ENCODE measurements at regions not wholly inside any gene's neighbourhood (a gene's known extent, or its start where the extent isn't known, plus 50 kb on each side); places are given as distances from the start of the nearest gene placed in this dataset.

DNA sequence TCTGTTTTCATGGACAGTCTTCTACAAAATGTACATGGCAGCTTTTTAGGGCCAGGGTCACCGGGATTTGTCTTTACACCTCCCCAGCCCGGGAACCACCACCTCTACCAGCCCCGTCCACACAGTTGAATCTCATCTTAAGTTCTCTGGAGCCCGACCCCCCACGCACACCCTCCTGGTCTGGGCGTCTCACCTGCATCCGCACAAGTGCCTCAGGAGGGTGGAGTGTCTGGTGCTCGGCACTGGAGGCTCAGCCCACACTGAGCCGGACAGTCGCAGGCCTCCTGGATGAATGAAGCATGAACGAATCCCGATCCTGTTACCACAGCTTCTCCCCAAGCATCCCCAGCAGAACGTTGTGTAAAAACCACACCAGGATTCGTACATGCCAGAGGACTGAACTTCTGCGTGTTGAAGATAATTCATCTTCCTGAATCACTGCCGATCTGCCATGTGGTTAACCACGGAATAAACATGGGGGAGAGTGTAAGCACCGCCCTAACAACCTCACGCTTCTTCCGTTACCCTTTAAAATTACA is 162.0 kb downstream of the RTP5 start:
- no peaks in the 10 kb centered on the region for H3K9me2 ChIP-seq (replicated peaks; ENCODE audit: insufficient read depth, low read length)
- H3K36me3 ChIP-seq (ENCODE audit: low read length) = no peaks in the 10 kb centered on the region
- TF ChIP-seq EZH2phosphoT487 (conservative IDR thresholded peaks at IDR 0.05; ENCODE audit: low read length) (no peak), CTCF (IDR thresholded peaks at IDR 0.05; ENCODE audit: insufficient read depth, low read length, poor library complexity, severe bottlenecking) (no peak)
- no peaks in the 10 kb centered on the region for H3K9me3 ChIP-seq (ENCODE audit: insufficient read depth, low read length)
- no peak overlapping the region for H2AFZ ChIP-seq (ENCODE audit: low read depth, low read length, severe bottlenecking)
- H3K27ac ChIP-seq (ENCODE audit: low read depth, low read length) = no peak overlapping the region
- no peak overlapping the region for H3K9ac ChIP-seq (ENCODE audit: low read length)
- no peaks in the 10 kb centered on the region for H4K20me1 ChIP-seq (ENCODE audit: low read depth, low read length)
- H3K4me2 ChIP-seq (ENCODE audit: low read depth, low read length, poor library complexity, severe bottlenecking) = peak overlapping the region; percentile 28
- no peaks in the 10 kb centered on the region for H3F3A ChIP-seq (ENCODE audit: insufficient read depth)
- H3K27me3 ChIP-seq (ENCODE audit: low read length) = no peaks in the 10 kb centered on the region
- H3K79me2 ChIP-seq (ENCODE audit: insufficient read depth, low read length) = no peaks in the 10 kb centered on the region
- no peak overlapping the region for H3K4me3 ChIP-seq (ENCODE audit: insufficient read depth, low read length, poor library complexity, severe bottlenecking)

DNA sequence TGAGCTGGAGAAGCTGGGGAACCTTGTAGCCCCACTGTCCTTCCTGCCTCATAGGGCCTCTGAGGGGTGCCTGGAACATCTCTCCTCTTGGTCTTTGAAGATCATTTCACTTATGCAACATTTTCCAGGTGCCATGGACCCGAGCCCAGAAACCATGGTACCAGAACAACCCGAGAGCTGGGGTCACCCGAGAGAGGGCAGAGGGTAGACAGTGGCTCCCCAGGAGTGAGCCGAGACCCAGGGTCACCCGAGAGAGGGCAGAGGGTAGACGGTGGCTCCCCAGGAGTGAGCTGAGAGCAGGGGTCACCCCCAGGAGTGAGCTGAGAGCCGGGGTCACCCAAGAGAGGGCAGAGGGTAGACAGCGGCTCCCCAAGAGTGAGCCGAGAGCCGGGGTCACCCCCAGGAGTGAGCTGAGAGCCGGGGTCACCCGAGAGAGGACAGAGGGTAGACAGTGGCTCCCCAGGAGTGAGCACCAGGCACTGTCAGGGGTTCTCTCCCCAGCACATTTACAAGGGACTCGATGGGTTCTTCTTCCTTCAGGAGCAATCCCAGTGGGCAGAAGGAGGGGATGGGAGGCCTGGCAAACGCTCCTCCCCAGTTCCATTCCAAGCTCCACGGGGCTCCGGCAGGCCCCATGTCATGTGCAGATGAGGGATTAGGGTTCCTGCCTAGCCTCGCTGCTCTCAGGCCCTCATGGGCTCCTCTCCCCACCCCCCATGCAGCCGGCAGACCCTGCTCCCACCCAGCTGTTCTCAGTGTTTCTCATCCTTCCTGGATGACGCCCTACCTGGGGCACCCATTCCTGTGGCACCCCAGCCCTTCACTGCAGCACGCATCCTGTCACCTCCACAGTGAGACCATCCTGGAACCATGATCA is 163.5 kb downstream of the RTP5 start:
- Histone ChIP-seq H3K9ac (ENCODE audit: low read length) (no peak overlapping the region), H3F3A (ENCODE audit: insufficient read depth) (no peaks in the 10 kb centered on the region), H3K36me3 (ENCODE audit: low read length) (no peaks in the 10 kb centered on the region), H3K27me3 (ENCODE audit: low read length) (no peaks in the 10 kb centered on the region), H3K4me3 (ENCODE audit: insufficient read depth, low read length, poor library complexity, severe bottlenecking) (no peak overlapping the region), H3K27ac (ENCODE audit: low read depth, low read length) (no peak overlapping the region), H2AFZ (ENCODE audit: low read depth, low read length, severe bottlenecking) (no peak overlapping the region), H3K79me2 (ENCODE audit: insufficient read depth, low read length) (no peaks in the 10 kb centered on the region), H3K4me2 (ENCODE audit: low read depth, low read length, poor library complexity, severe bottlenecking) (no peak overlapping the region), H3K9me2 (replicated peaks; ENCODE audit: insufficient read depth, low read length) (no peaks in the 10 kb centered on the region), H3K9me3 (ENCODE audit: insufficient read depth, low read length) (no peaks in the 10 kb centered on the region), H4K20me1 (ENCODE audit: low read depth, low read length) (no peaks in the 10 kb centered on the region)
- TF ChIP-seq CTCF (IDR thresholded peaks at IDR 0.05; ENCODE audit: insufficient read depth, low read length, poor library complexity, severe bottlenecking) (no peak), EZH2phosphoT487 (conservative IDR thresholded peaks at IDR 0.05; ENCODE audit: low read length) (no peak)

DNA sequence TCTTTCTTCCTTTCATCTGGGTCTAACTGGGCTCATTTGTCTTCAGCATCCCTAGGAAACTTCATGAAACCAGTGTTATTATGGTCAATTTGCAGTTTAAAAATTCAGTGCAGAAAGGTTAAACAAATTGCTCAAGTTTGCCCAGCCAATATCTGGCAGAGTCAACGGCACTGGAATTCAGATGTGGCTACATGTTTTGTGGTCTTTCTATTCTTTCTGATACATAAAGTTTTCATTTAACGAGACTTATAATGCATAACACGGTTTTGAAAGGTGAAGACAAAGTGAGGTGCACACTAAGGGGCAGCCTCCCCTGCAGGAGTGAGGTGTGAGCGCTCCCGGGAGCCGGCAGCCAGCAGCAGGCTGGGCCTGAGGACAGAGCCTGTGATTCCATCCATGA is 164.6 kb downstream of the RTP5 start:
- Histone ChIP-seq H3K9me3 (ENCODE audit: insufficient read depth, low read length) (no peaks in the 10 kb centered on the region), H3F3A (ENCODE audit: insufficient read depth) (no peaks in the 10 kb centered on the region), H3K27me3 (ENCODE audit: low read length) (no peaks in the 10 kb centered on the region), H2AFZ (ENCODE audit: low read depth, low read length, severe bottlenecking) (no peak overlapping the region), H3K9ac (ENCODE audit: low read length) (no peak overlapping the region), H3K79me2 (ENCODE audit: insufficient read depth, low read length) (no peaks in the 10 kb centered on the region), H3K27ac (ENCODE audit: low read depth, low read length) (no peak overlapping the region), H3K9me2 (replicated peaks; ENCODE audit: insufficient read depth, low read length) (no peaks in the 10 kb centered on the region), H4K20me1 (ENCODE audit: low read depth, low read length) (no peaks in the 10 kb centered on the region), H3K4me3 (ENCODE audit: insufficient read depth, low read length, poor library complexity, severe bottlenecking) (no peak overlapping the region), H3K4me2 (ENCODE audit: low read depth, low read length, poor library complexity, severe bottlenecking) (no peak overlapping the region), H3K36me3 (ENCODE audit: low read length) (no peaks in the 10 kb centered on the region)
- no peak for TF ChIP-seq CTCF (IDR thresholded peaks at IDR 0.05; ENCODE audit: insufficient read depth, low read length, poor library complexity, severe bottlenecking)
- TF ChIP-seq EZH2phosphoT487 (conservative IDR thresholded peaks at IDR 0.05; ENCODE audit: low read length) = no peak

Measured in SU-DHL-6 (cell line).